ENCODE measurements at regions not wholly inside any gene's neighbourhood (a gene's known extent, or its start where the extent isn't known, plus 50 kb on each side); places are given as distances from the start of the nearest gene placed in this dataset.

DNA sequence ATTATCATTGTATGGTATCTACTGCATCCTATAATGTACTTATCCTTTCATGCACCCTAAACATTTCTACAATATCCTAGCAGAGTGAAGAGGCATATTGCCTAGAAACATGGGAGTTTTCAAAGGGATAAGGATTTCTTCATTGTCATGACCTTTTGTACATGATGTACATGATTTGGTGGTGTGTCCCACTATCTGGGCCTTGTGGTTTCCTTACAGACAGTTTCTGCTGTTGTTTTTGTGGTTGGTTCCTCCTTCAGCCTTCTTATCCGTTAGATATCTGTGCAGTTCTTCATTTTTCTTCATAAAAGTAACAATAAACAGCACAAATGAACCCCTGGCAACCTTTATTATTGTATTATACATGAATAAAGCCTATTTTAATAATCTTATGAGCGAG is 70.4 kb upstream of the BACH1 start:
- TF ChIP-seq, protein P1, sequence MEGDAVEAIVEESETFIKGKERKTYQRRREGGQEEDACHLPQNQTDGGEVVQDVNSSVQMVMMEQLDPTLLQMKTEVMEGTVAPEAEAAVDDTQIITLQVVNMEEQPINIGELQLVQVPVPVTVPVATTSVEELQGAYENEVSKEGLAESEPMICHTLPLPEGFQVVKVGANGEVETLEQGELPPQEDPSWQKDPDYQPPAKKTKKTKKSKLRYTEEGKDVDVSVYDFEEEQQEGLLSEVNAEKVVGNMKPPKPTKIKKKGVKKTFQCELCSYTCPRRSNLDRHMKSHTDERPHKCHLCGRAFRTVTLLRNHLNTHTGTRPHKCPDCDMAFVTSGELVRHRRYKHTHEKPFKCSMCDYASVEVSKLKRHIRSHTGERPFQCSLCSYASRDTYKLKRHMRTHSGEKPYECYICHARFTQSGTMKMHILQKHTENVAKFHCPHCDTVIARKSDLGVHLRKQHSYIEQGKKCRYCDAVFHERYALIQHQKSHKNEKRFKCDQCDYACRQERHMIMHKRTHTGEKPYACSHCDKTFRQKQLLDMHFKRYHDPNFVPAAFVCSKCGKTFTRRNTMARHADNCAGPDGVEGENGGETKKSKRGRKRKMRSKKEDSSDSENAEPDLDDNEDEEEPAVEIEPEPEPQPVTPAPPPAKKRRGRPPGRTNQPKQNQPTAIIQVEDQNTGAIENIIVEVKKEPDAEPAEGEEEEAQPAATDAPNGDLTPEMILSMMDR (IDR thresholded peaks at IDR 0.05; ENCODE audit: insufficient read depth, low read depth, low read length, missing control alignments), result no peak
- DNase-seq (ENCODE audit: low read depth), result no peak

DNA sequence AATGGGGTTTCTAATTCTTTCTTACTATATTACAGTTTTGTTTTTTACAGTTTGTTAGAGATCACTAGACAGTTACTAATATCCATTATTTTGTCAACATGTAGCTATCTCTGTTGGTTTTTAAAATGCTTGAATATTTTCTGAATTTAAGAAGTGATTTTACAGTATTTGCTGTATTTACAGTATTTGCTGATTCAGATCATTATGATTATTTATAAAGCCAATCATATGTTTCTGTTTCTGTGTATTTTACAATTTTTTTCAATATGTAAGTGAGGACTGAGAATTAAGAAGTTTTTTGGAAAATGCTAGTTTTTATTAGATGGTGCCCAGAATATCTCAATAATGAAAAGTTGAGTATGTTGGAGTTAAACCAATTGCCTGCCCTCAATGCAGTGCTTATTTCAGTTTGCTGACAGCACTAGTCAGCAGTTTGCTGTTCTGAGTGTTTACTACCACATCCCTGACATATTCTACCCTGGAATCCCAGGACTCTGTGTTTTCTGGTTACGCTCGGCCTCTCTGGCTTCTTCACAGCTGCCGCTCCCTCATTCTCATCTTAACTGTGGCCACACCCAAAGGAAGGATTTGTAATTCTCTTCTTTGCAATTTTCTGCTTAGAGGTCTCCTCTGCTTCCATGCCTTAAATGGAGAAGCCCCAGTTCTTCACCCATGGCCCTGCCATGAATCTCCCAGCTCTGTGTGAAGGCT is 68.0 kb upstream of the BACH1 start:
- no peak overlapping the region for H3K4me3 ChIP-seq (ENCODE audit: low read depth, low read length)
- DNase-seq (ENCODE audit: low read depth), result no peak
- TF ChIP-seq, protein P1 (IDR thresholded peaks at IDR 0.05; ENCODE audit: insufficient read depth, low read depth, low read length, missing control alignments), result no peak

More for the DNA sequence above, 70.4 kb upstream of the BACH1 start:
- H3K4me3 ChIP-seq (ENCODE audit: low read depth, low read length), result no peak overlapping the region

DNA sequence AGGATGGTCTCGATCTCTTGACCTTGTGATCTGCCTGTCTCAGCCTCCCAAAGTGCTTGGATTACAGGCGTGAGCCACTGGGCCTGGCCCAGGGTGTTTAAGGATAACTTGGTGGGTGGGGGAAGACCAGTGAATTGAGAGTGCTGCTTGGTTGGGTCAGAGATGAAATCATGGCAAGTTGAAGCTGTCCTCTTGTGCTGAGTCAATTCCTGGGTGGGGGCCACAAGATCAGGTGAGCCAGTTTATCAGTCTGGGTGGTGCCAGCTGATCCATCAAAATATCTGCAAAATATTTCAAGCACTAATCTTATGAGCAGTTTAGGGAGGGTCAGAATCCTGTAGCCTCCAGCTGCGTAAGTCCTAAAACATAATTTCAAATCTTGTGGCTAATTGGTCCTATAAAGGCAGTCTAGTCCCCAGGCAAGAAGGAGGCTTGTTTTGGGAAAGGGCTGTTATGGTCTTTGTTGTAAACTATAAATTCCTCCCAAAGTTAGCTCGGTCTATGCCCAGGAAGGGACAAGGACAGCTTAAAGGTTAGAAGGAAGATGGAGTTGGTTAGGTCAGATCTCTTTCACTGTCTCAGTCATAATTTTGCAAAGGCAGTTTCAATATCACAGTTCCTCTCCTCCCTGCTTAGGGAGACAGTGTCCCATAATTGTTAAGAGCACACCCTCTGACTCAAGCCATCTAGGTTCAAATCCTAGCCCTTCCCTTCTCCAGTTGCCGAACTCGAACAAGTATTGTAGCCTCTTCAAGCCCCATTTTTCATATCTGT is 66.8 kb upstream of the BACH1 start:
- TF ChIP-seq, protein P1 (IDR thresholded peaks at IDR 0.05; ENCODE audit: insufficient read depth, low read depth, low read length, missing control alignments), result no peak
- no peak overlapping the region for H3K4me3 ChIP-seq (ENCODE audit: low read depth, low read length)
- peak; percentile 44 for DNase-seq (ENCODE audit: low read depth)

DNA sequence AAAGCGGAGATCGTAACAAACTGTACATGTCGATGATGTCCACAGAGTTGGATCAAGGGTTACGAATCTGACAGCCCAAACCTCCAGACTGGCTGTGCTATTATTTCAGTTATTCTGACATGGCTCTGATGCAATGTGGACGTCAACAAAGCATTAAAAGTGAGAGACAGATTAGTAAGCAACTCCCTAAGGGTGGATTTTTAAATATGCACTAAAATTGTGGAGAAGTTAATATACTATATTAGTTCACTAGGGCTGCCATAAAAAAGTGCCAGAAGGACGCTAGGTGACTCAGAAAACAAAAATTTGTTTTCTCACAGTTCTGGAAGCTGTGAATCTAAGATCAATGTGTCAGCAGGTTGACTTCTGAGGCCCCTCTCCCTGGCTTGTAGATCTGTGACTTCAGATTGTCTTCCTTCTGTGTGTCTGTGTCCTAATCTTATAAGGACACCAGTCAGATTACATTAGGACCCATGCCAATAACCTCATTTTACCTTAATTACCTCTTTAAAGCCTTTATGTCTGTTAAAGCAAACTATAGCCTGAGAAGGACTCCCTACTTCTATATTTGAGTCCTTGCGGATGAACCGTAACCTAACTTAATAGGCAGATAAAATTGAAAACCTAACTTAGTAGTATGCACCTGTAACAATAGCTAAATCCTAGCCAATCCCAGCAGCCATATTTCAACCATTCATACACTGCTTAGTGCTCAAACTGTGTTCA is 66.0 kb upstream of the BACH1 start:
- no peak for DNase-seq (ENCODE audit: low read depth)
- TF ChIP-seq, protein P1 (IDR thresholded peaks at IDR 0.05; ENCODE audit: insufficient read depth, low read depth, low read length, missing control alignments), result no peak
- H3K4me3 ChIP-seq (ENCODE audit: low read depth, low read length), result no peak overlapping the region

DNA sequence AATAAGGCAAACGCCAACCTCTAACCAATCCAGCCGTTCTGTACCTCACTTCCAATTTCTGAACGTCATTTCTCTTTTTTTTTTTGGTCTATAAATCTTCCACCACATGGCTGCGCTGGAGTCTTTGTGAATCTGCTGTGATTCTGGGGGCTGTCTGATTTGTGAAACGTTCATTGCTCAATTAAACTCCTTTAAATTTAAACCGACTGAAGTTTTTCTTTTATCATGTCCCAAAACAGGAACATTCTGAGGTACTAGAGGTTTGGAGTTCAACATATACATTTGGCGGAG is 65.5 kb upstream of the BACH1 start:
- TF ChIP-seq, protein P1 (IDR thresholded peaks at IDR 0.05; ENCODE audit: insufficient read depth, low read depth, low read length, missing control alignments), result peak; percentile 11
- no peak overlapping the region for H3K4me3 ChIP-seq (ENCODE audit: low read depth, low read length)
- peak; percentile 70 for DNase-seq (ENCODE audit: low read depth)

DNA sequence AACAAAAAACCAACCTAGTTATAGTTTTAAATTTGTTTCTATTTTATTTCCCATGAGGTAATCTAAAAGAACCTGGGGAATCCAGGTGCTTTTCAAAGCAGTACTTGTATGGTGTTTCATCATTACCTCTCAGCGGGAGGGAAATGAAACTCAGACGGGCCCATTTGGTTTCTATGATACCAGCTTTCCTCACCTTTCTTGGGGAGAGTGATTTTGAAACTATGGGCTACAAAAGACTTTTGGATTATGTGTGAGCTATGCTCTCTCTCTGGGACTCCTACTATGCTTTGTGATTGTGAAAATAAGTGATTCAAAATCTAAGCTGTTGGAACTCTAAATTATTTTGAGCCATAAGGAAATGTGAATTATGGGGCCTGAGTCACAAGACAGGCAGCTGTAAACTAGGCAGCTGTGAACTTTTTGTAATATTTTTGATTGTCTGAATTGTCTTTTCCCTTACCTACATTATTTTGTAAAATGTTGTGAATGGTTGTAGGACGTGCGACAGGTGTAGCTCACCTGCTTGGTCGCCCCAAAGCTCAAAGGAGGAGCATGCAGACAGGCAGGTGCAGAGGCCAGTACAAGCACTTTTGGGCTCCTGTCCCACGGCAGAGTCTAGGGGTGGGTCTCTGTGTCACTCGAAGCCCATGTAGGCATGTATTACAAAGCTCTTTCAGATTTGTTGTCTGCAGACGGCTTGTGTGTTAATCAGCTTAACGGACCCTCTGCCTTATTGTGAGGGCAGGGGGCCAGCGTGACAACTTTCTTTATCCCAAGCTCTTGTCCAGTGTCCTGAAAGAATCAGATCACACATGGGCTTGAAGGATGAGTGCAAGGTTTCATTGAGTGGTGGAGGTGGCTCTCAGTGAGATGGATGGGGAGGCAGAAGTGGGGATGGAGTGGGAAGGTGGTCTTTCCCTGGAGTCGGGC is 64.8 kb upstream of the BACH1 start:
- TF ChIP-seq, protein P1 (IDR thresholded peaks at IDR 0.05; ENCODE audit: insufficient read depth, low read depth, low read length, missing control alignments), result no peak
- DNase-seq (ENCODE audit: low read depth), result peak; percentile 91
- H3K4me3 ChIP-seq (ENCODE audit: low read depth, low read length), result no peak overlapping the region
